WTC11 (cell line): ENCODE measurements at regions not wholly inside any gene's neighbourhood (a gene's known extent, or its start where the extent isn't known, plus 50 kb on each side); places are given as distances from the start of the nearest gene placed in this dataset.
A peak's percentile ranks its signal among the peaks of the same experiment; 100 is the strongest.

ENCODE experiments used
- ATAC-seq: fragments of 200-7000 bp; cut with Tn5 transposase; 2 replicates; pipeline ENCODE4 v1.10.0; 2021; ENCODE audit warnings: mild to moderate bottlenecking, moderate library complexity
- CTCF ChIA-PET: fragments of 300-600 bp; sonication (Branson Sonifier 250); formaldehyde crosslinking; loops from one replicate; lab custom pipeline; 2021; ENCODE audit warnings: antibody characterized with exemption; lab: Charles Lee
- POLR2A ChIA-PET: fragments of 350-600 bp; sonication (Branson Sonifier 250); formaldehyde crosslinking; loops from one replicate; lab custom pipeline; 2021; ENCODE audit warnings: antibody characterized with exemption; lab: Charles Lee
- DNase-seq: peaks from one replicate; pipeline ENCODE4 v3.0.0; 2021; ENCODE audit warnings: low spot score
- H3K27ac Mint-ChIP-seq: 2 replicates; pipeline ENCODE4 v1.8.0; 2021; ENCODE audit warnings: mixed read lengths
- H3K27me3 Mint-ChIP-seq: 2 replicates; pipeline ENCODE4 v1.8.0; 2021; ENCODE audit warnings: low read depth, mild to moderate bottlenecking, moderate library complexity, mixed read lengths
- H3K36me3 Mint-ChIP-seq: 2 replicates; pipeline ENCODE4 v1.8.0; 2021; ENCODE audit warnings: mixed read lengths
- H3K4me1 Mint-ChIP-seq: 2 replicates; pipeline ENCODE4 v1.8.0; 2022; ENCODE audit warnings: mixed read lengths
- H3K4me3 Mint-ChIP-seq: 2 replicates; pipeline ENCODE4 v1.8.0; 2021; ENCODE audit warnings: mild to moderate bottlenecking, moderate library complexity, mixed read lengths
- H3K9me3 Mint-ChIP-seq: 2 replicates; pipeline ENCODE4 v1.8.0; 2021; ENCODE audit warnings: mixed read lengths
- ATF2 ChIP-seq: sonication (generic); formaldehyde crosslinking; IDR thresholded peaks from 2 replicates; pipeline ENCODE4 v1.8.1; 2022; ENCODE audit warnings: low read depth, missing genetic modification reagents, borderline replicate concordance
- ATF3 ChIP-seq: sonication (generic); formaldehyde crosslinking; conservative IDR thresholded peaks from 2 replicates; pipeline ENCODE4 v1.8.1; 2022; ENCODE audit warnings: mild to moderate bottlenecking, missing genetic modification reagents
- ATF6 ChIP-seq: sonication (generic); formaldehyde crosslinking; IDR thresholded peaks from 2 replicates; pipeline ENCODE4 v1.8.1; 2023; ENCODE audit warnings: mild to moderate bottlenecking, missing genetic modification reagents
- E2F1 ChIP-seq: sonication (generic); formaldehyde crosslinking; IDR thresholded peaks from 2 replicates; pipeline ENCODE4 v1.8.0; 2022; ENCODE audit warnings: mild to moderate bottlenecking, missing genetic modification reagents
- FOXJ3 ChIP-seq: sonication (generic); formaldehyde crosslinking; IDR thresholded peaks from 2 replicates; pipeline ENCODE4 v1.9.0; 2021; ENCODE audit warnings: missing genetic modification reagents, mild to moderate bottlenecking, borderline replicate concordance
- FOXP1 ChIP-seq: sonication (generic); formaldehyde crosslinking; IDR thresholded peaks from 2 replicates; pipeline ENCODE4 v1.8.0; 2022; ENCODE audit warnings: missing genetic modification reagents, mild to moderate bottlenecking, moderate library complexity, borderline replicate concordance
- GTF2I ChIP-seq: fragments of 250-450 bp; sonication (Bioruptor Pico); conservative IDR thresholded peaks from 2 replicates; pipeline ENCODE4 v1.4.0; 2021; ENCODE audit warnings: mild to moderate bottlenecking
- KAT7 ChIP-seq: sonication (generic); formaldehyde crosslinking; IDR thresholded peaks from 2 replicates; pipeline ENCODE4 v1.8.1; 2023; ENCODE audit warnings: missing genetic modification reagents, mild to moderate bottlenecking, borderline replicate concordance
- MAX ChIP-seq: sonication (generic); formaldehyde crosslinking; IDR thresholded peaks from 2 replicates; pipeline ENCODE4 v1.8.0; 2022; ENCODE audit warnings: mild to moderate bottlenecking, missing genetic modification reagents
- MXD4 ChIP-seq: fragments of 250-450 bp; sonication (Bioruptor Pico); IDR thresholded peaks from 2 replicates; pipeline ENCODE4 v1.8.0; 2021; ENCODE audit warnings: mild to moderate bottlenecking, moderate library complexity, borderline replicate concordance
- NFATC4 ChIP-seq: fragments of 250-450 bp; sonication (Bioruptor Pico); IDR thresholded peaks from 2 replicates; pipeline ENCODE4 v1.9.0; 2021; ENCODE audit warnings: mild to moderate bottlenecking
- OVOL2 ChIP-seq: fragments of 250-450 bp; sonication (Bioruptor Pico); IDR thresholded peaks from 2 replicates; pipeline ENCODE4 v1.9.0; 2021; ENCODE audit warnings: mild to moderate bottlenecking, borderline replicate concordance
- RELA ChIP-seq: sonication (generic); formaldehyde crosslinking; IDR thresholded peaks from 2 replicates; pipeline ENCODE4 v1.8.1; 2022; ENCODE audit warnings: missing genetic modification reagents, mild to moderate bottlenecking, borderline replicate concordance
- SMAD3 ChIP-seq: sonication (generic); formaldehyde crosslinking; IDR thresholded peaks from 2 replicates; pipeline ENCODE4 v1.8.0; 2022; ENCODE audit warnings: missing genetic modification reagents, mild to moderate bottlenecking, borderline replicate concordance
- SOX15 ChIP-seq: fragments of 250-450 bp; sonication (Bioruptor Pico); IDR thresholded peaks from 2 replicates; pipeline ENCODE4 v1.9.0; 2021; ENCODE audit warnings: mild to moderate bottlenecking
- SP1 ChIP-seq: sonication (generic); formaldehyde crosslinking; conservative IDR thresholded peaks from 2 replicates; pipeline ENCODE4 v1.8.1; 2022; ENCODE audit warnings: missing genetic modification reagents
- STAT6 ChIP-seq: sonication (generic); formaldehyde crosslinking; conservative IDR thresholded peaks from 2 replicates; pipeline ENCODE4 v1.8.1; 2023; ENCODE audit warnings: mild to moderate bottlenecking, low read depth, missing genetic modification reagents, moderate library complexity
- TEAD1 ChIP-seq: sonication (generic); formaldehyde crosslinking; IDR thresholded peaks from 2 replicates; pipeline ENCODE4 v1.8.0; 2022; ENCODE audit warnings: mild to moderate bottlenecking, missing genetic modification reagents
- USF1 ChIP-seq: sonication (generic); formaldehyde crosslinking; IDR thresholded peaks from 2 replicates; pipeline ENCODE4 v1.8.0; 2022; ENCODE audit warnings: mild to moderate bottlenecking, missing genetic modification reagents
- USF2 ChIP-seq: sonication (generic); formaldehyde crosslinking; IDR thresholded peaks from 2 replicates; pipeline ENCODE4 v1.8.1; 2023; ENCODE audit warnings: mild to moderate bottlenecking, missing genetic modification reagents, moderate library complexity
- ZBTB43 ChIP-seq: sonication (generic); formaldehyde crosslinking; IDR thresholded peaks from 2 replicates; pipeline ENCODE4 v1.8.1; 2023; ENCODE audit warnings: mild to moderate bottlenecking, missing genetic modification reagents
- ZNF121 ChIP-seq: sonication (generic); formaldehyde crosslinking; IDR thresholded peaks from 2 replicates; pipeline ENCODE4 v1.8.0; 2023; ENCODE audit warnings: missing genetic modification reagents
- ZNF219 ChIP-seq: sonication (generic); formaldehyde crosslinking; IDR thresholded peaks from 2 replicates; pipeline ENCODE4 v1.8.0; 2023; ENCODE audit warnings: missing genetic modification reagents, mild to moderate bottlenecking, borderline replicate concordance
- ZNF263 ChIP-seq: sonication (generic); formaldehyde crosslinking; IDR thresholded peaks from 2 replicates; pipeline ENCODE4 v1.8.1; 2022; ENCODE audit warnings: low read depth, mild to moderate bottlenecking, moderate library complexity, missing genetic modification reagents

- Mint-ChIP-seq H3K27ac (no peak overlapping the region), H3K9me3 (peaks cover 6% of the 10 kb centered on the region), H3K36me3 (no peaks in the 10 kb centered on the region), H3K27me3 (no peaks in the 10 kb centered on the region), H3K4me1 (0 out of 2 replicates have a peak, but pooled peaks cover 4% of the 10 kb centered on the region)
- POLR2A ChIA-PET: no interaction called here
- ATAC-seq: no peak
- TF ChIP-seq ZNF219 (CRISPR knock-in tag) (no peak), ATF2 (CRISPR knock-in tag) (no peak), GTF2I (CRISPR knock-in tag) (no peak), NFATC4 (CRISPR knock-in tag) (no peak), ZBTB43 (CRISPR knock-in tag) (no peak), ZNF263 (CRISPR knock-in tag) (no peak), OVOL2 (CRISPR knock-in tag) (no peak), USF1 (CRISPR knock-in tag) (no peak), MXD4 (CRISPR knock-in tag) (no peak), ATF3 (no peak), ZNF121 (CRISPR knock-in tag) (no peak), RELA (CRISPR knock-in tag) (no peak), E2F1 (no peak), FOXJ3 (CRISPR knock-in tag) (no peak), USF2 (CRISPR knock-in tag) (no peak), SOX15 (CRISPR knock-in tag) (no peak), KAT7 (no peak), MAX (no peak), TEAD1 (CRISPR knock-in tag) (no peak)
- TF ChIP-seq, all 79 proteins: peak for 0
- CTCF ChIA-PET: no interaction called here
- no peak overlapping the region for H3K4me3 Mint-ChIP-seq
- no peak for DNase-seq
Measured at GRCh38 chr5:124921694-124922093, 175.3 kb upstream of the ZNF608 start.

GRCh38 chr5:124922255-124922975, 176.0 kb upstream of the ZNF608 start:
- TF ChIP-seq ATF6 (CRISPR knock-in tag) (no peak), SP1 (CRISPR knock-in tag) (no peak), ZNF219 (CRISPR knock-in tag) (no peak), SMAD3 (no peak), FOXJ3 (CRISPR knock-in tag) (no peak), FOXP1 (CRISPR knock-in tag) (no peak), STAT6 (CRISPR knock-in tag) (no peak)
- POLR2A ChIA-PET: no interaction called here
- no peak overlapping the region for H3K4me3 Mint-ChIP-seq
- no peak overlapping the region for H3K27ac Mint-ChIP-seq
- peaks cover 6% of the 10 kb centered on the region for H3K9me3 Mint-ChIP-seq
- ATAC-seq (peak; percentile 58), DNase-seq (no peak)
- CTCF ChIA-PET: no interaction called here
- H3K27me3 Mint-ChIP-seq: no peaks in the 10 kb centered on the region
- 0 out of 2 replicates have a peak, but pooled peaks cover 4% of the 10 kb centered on the region for H3K4me1 Mint-ChIP-seq
- H3K36me3 Mint-ChIP-seq: no peaks in the 10 kb centered on the region
